Spleen (tissue), 11 donors: ENCODE measurements at regions not wholly inside any gene's neighbourhood (a gene's known extent, or its start where the extent isn't known, plus 50 kb on each side); places are given as distances from the start of the nearest gene placed in this dataset.

Experiments
- DNase-seq: peaks from one replicate; pipeline ENCODE4 v3.0.0-alpha.2; 2020
- H3K27ac ChIP-seq, 8 donors: fragments of 200-600 bp; sonication (generic) in 7 of 8; 1 replicate in 4 of 8; 2 replicates in 4 of 8; pipeline versions ENCODE4 v1.5.0 to v1.8.0; 2016 to 2021; ENCODE audit warnings: inconsistent platforms in 4 of 8, mild to moderate bottlenecking in 4 of 8, moderate library complexity in 1 of 8
- H3K27me3 ChIP-seq, 7 donors: fragments of 200-600 bp; sonication (generic) in 6 of 7; replicated peaks in 1 of 7; 1 replicate in 4 of 7; 2 replicates in 3 of 7; pipeline versions ENCODE4 v1.5.0 to v1.8.0; 2016 to 2021; ENCODE audit warnings: inconsistent platforms in 3 of 7, mild to moderate bottlenecking in 1 of 7
- H3K36me3 ChIP-seq, 6 donors: fragments of 200-600 bp; sonication (generic) in 5 of 6; 1 replicate in 4 of 6; 2 replicates in 2 of 6; pipeline versions ENCODE4 v1.5.0 to v1.8.0; 2016 to 2021; ENCODE audit warnings: inconsistent platforms in 2 of 6
- H3K4me1 ChIP-seq, 6 donors: fragments of 200-600 bp; sonication (generic) in 5 of 6; 1 replicate in 3 of 6; 2 replicates in 3 of 6; pipeline versions ENCODE4 v1.5.0 to v1.8.0; 2016 to 2021; ENCODE audit warnings: inconsistent platforms in 3 of 6
- H3K4me3 ChIP-seq, 8 donors: fragments of 200-600 bp; sonication (generic) in 7 of 8; 1 replicate in 4 of 8; 2 replicates in 4 of 8; pipeline versions ENCODE4 v1.5.0 to v1.8.0; 2016 to 2021; ENCODE audit warnings: inconsistent platforms in 4 of 8, mild to moderate bottlenecking in 4 of 8, moderate library complexity in 2 of 8
- H3K9me3 ChIP-seq, 8 donors: fragments of 200-600 bp; sonication (generic) in 7 of 8; 1 replicate in 4 of 8; 2 replicates in 4 of 8; pipeline versions ENCODE4 v1.5.0 to v1.8.0; 2016 to 2021; ENCODE audit warnings: inconsistent platforms in 4 of 8
- CTCF ChIP-seq, 11 experiments: fragments of 200-600 bp in 7 of 11; fragments of 450-650 bp in 4 of 11; sonication (generic) in 4 of 11; IDR thresholded peaks in 8 of 11; conservative IDR thresholded peaks in 3 of 11; 1 replicate in 7 of 11; 2 replicates in 4 of 11; pipeline versions ENCODE4 v1.4.0 to v1.8.0; 2016 to 2021; ENCODE audit warnings: antibody characterized with exemption in 11 of 11, inconsistent platforms in 4 of 11, mild to moderate bottlenecking in 1 of 11
- POLR2A ChIP-seq, 3 donors: fragments of 450-650 bp; IDR thresholded peaks; one replicate each; pipeline ENCODE4 v1.5.1; 2017; ENCODE audit warnings: antibody characterized with exemption in 3 of 3, mild to moderate bottlenecking in 1 of 3
- POLR2AphosphoS5 ChIP-seq, 3 donors: sonication (generic); formaldehyde crosslinking; IDR thresholded peaks; one replicate each; pipeline ENCODE4 v1.5.1; 2017; ENCODE audit warnings: antibody characterized with exemption in 3 of 3
- WGBS, 5 donors: extraction: QIAGEN DNeasy Blood & Tissue Kit in 3 of 5; methylation state at CpG; one replicate each; pipeline versions ENCODE4 v1.1.5 to v1.1.7; 2013 to 2018; 5-methylcytosine and 5-hydroxymethylcytosine counted together
- intact Hi-C: fragments of 100-400 bp; cut with DNase I; formaldehyde crosslinking; loops from one replicate; pipeline ENCODE4 v1.15.0; 2023; ENCODE audit warnings: low total_unique reads
- donor health status: healthy with polysubstance abuse.
- donor health status: DM: no; HTN: no; CAD: no; lungs with moderate emphysema.
- donor health status: DM: no; HTN: no; CAD: no.
- donor health status: Bipolar disorder and iron deficiency.
- donor health status: healthy.
- donor health status: DM: no; HTN: no; CAD: no.
- donor health status: DM: yes; HTN: yes; CAD: no.

DNA sequence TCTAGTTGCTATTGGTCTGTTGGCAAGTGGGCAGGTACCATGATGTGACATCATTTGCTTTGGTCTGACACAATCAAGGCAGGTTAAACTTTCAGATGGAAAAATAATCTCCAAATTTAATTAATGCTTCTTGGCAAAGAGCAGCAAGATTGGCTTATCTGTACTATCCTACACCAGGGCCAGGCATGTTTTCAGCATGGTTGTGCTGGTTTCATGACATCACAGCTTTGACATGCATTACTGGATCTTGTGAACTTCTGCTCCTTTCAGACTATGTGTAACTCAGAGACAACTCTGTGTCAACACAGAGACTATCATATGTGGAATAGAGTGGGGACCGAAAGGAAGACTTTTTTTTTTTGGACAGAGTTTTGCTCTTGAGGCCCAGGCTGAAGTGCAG, 520.5 kb downstream of the TDRD15 start:
- no peak for DNase-seq
- WGBS, 5 donors: 75 to 100% (median 91%) methylated on average over 1 of the region's 1 CpG
- H3K27ac ChIP-seq: no peak overlapping the region
- no peak overlapping the region for H3K4me3 ChIP-seq
- H3K9me3 ChIP-seq: peaks cover 0 to 5% (median 0%) of the 10 kb centered on the region in 8 donors
- intact Hi-C loops: no loop called here
- no peaks in the 10 kb centered on the region for H3K36me3 ChIP-seq
- no peaks in the 10 kb centered on the region for H3K4me1 ChIP-seq
- H3K27me3 ChIP-seq: no peaks in the 10 kb centered on the region
- TF ChIP-seq CTCF (IDR thresholded peaks at IDR 0.05 in 8 of 11, conservative IDR thresholded peaks at IDR 0.05 in 3 of 11): no peak
- no peak for TF ChIP-seq POLR2AphosphoS5 (IDR thresholded peaks at IDR 0.05)
- TF ChIP-seq POLR2A (IDR thresholded peaks at IDR 0.05): no peak

DNA sequence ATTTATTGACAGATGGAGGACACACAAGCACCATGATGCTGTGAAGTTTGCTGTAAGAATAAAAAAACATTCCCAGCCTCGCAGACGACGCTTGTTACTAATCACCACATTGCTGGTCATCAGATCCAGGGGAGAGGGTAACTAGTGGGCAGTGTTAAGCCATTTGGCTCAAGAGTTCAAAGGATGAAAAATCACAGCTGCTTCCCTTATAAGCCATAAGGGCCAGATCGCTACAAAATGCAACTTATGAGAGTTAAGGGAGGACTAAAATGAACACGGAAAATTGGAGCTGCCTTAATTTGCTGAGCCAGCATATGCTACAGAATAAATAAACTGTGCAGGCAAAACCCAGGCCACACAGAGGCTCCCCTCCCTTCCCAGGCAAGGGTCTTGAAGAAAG, 522.6 kb downstream of the TDRD15 start:
- H3K27me3 ChIP-seq: no peaks in the 10 kb centered on the region
- no peak for DNase-seq
- no peaks in the 10 kb centered on the region for H3K36me3 ChIP-seq
- intact Hi-C loops: no loop called here
- no peak for TF ChIP-seq POLR2A (IDR thresholded peaks at IDR 0.05)
- no peak for TF ChIP-seq CTCF (IDR thresholded peaks at IDR 0.05 in 8 of 11, conservative IDR thresholded peaks at IDR 0.05 in 3 of 11)
- TF ChIP-seq POLR2AphosphoS5 (IDR thresholded peaks at IDR 0.05): no peak
- H3K9me3 ChIP-seq: peaks cover 0 to 5% (median 0%) of the 10 kb centered on the region in 8 donors
- H3K27ac ChIP-seq: peak overlapping the region in 2 of 8 donors; percentile 24 to 39
- H3K4me1 ChIP-seq: no peaks in the 10 kb centered on the region
- H3K4me3 ChIP-seq: no peak overlapping the region
- 57 to 65% (median 61%) methylated on average over 5 of the region's 5 CpGs for WGBS, 5 donors

DNA sequence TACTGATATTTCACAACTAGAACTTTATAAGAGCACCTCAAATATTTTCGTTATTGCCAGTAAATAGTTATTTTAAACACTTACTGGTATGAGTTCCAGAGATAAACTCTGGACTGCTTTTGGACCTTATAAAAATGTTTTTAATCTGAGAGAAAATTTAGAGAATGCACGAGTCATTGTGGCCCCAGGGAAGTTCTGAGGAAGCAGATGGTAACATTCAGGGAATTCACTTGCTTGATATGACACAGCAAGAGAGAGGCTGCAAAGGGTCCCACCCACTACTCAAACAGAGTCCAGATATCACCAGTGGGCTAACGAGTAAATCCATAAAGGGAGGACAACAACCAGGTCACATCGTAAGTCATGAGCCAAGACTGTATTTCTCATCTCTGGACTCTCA, 526.8 kb downstream of the TDRD15 start:
- WGBS, 5 donors: 56 to 73% (median 57%) methylated on average over 4 of the region's 4 CpGs
- intact Hi-C loops: no loop called here
- TF ChIP-seq POLR2AphosphoS5 (IDR thresholded peaks at IDR 0.05) (no peak), POLR2A (IDR thresholded peaks at IDR 0.05) (no peak), CTCF (IDR thresholded peaks at IDR 0.05 in 8 of 11, conservative IDR thresholded peaks at IDR 0.05 in 3 of 11) (no peak)
- DNase-seq: no peak
- Histone ChIP-seq H3K27me3 (no peaks in the 10 kb centered on the region), H3K4me3 (no peak overlapping the region), H3K36me3 (no peaks in the 10 kb centered on the region), H3K27ac (no peak overlapping the region), H3K9me3 (no peaks in the 10 kb centered on the region), H3K4me1 (no peaks in the 10 kb centered on the region)

GRCh38 chr2:21655136-21655535, 531.4 kb downstream of the TDRD15 start:
- Histone ChIP-seq H3K9me3 (no peaks in the 10 kb centered on the region), H3K4me1 (no peaks in the 10 kb centered on the region), H3K27me3 (no peaks in the 10 kb centered on the region), H3K4me3 (no peak overlapping the region), H3K27ac (no peak overlapping the region), H3K36me3 (no peaks in the 10 kb centered on the region)
- intact Hi-C loops: no loop called here
- 70 to 87% (median 81%) methylated on average over 4 of the region's 4 CpGs for WGBS, 5 donors
- TF ChIP-seq POLR2AphosphoS5 (IDR thresholded peaks at IDR 0.05) (no peak), POLR2A (IDR thresholded peaks at IDR 0.05) (no peak), CTCF (IDR thresholded peaks at IDR 0.05 in 8 of 11, conservative IDR thresholded peaks at IDR 0.05 in 3 of 11) (no peak)
- no peak for DNase-seq
